ENCODE measurements at regions not wholly inside any gene's neighbourhood (a gene's known extent, or its start where the extent isn't known, plus 50 kb on each side); places are given as distances from the start of the nearest gene placed in this dataset.

DNA sequence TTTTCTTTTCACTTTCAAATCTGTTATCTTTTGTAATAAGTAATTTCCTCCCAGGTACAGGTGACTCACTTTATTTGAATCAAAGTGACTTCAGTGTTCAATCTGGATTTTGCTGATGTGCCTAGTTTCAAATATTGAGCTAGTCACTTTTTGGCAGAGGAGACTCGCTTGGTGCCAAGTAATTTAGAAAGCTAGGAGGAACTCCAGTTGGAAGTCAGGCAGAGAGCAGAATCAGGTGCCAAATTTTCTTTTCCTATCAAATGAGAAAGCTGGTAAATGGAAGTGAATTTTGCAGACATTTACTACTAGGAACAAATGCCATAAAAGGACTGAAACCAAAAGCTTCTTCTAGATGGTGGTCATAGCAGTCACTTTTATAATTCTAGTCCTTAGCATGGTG is 656.0 kb upstream of the KIF2B start:
- TF ChIP-seq, protein P1, sequence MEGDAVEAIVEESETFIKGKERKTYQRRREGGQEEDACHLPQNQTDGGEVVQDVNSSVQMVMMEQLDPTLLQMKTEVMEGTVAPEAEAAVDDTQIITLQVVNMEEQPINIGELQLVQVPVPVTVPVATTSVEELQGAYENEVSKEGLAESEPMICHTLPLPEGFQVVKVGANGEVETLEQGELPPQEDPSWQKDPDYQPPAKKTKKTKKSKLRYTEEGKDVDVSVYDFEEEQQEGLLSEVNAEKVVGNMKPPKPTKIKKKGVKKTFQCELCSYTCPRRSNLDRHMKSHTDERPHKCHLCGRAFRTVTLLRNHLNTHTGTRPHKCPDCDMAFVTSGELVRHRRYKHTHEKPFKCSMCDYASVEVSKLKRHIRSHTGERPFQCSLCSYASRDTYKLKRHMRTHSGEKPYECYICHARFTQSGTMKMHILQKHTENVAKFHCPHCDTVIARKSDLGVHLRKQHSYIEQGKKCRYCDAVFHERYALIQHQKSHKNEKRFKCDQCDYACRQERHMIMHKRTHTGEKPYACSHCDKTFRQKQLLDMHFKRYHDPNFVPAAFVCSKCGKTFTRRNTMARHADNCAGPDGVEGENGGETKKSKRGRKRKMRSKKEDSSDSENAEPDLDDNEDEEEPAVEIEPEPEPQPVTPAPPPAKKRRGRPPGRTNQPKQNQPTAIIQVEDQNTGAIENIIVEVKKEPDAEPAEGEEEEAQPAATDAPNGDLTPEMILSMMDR (IDR thresholded peaks at IDR 0.05): no peak
- TF ChIP-seq POLR2A (IDR thresholded peaks at IDR 0.05): no peak
